GM10266 (cell line): ENCODE measurements at regions not wholly inside any gene's neighbourhood (a gene's known extent, or its start where the extent isn't known, plus 50 kb on each side); places are given as distances from the start of the nearest gene placed in this dataset.
A peak's percentile ranks its signal among the peaks of the same experiment; 100 is the strongest.

Source experiments
- DNase-seq: peaks from one replicate; pipeline ENCODE4 v3.0.0; 2012; ENCODE audit errors: extremely low spot score
- CTCF ChIP-seq: IDR thresholded peaks from 2 replicates; pipeline ENCODE4 v1.5.1; 2012; ENCODE audit warnings: mild to moderate bottlenecking, low read depth; ENCODE audit not compliant: control insufficient read depth, insufficient read depth; ENCODE audit errors: missing control alignments

GRCh38 chr7:22563621-22564241 lies 63.7 kb upstream of the STEAP1B start:
- DNase-seq = peak; percentile 23
- no peak for TF ChIP-seq CTCF

- TF ChIP-seq CTCF = no peak
- DNase-seq = no peak
Observed at GRCh38 chr7:22563032-22563501, 63.1 kb upstream of the STEAP1B start.

- no peak for TF ChIP-seq CTCF
- DNase-seq = no peak
Observed at GRCh38 chr7:22561895-22562593, 62.1 kb upstream of the STEAP1B start.

- no peak for TF ChIP-seq CTCF
- DNase-seq = no peak
Observed at GRCh38 chr7:22561321-22561811, 61.4 kb upstream of the STEAP1B start.

- peak; percentile 65 for DNase-seq
- peak; percentile 82 for TF ChIP-seq CTCF
Observed at GRCh38 chr7:22559829-22560489, 60.0 kb upstream of the STEAP1B start.

DNA sequence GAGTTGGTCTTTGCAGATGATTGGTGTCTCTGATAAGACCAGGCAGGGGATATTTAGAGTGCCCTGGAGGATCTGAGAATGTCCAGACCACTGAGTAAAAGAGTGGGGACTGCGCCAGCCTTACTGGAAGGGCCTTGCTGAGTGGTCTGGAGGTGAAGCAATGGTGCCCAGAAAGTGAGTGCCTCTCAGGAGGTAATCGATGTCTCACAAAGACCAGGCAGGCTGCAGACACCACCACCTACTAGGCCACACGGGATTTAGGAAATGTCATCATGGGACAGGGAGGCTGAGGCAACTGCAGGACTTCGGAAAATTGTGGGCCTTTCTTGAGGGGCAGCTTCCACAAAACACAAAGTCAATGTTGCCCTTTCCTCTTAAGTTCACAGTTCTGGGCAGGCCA lies 57.2 kb upstream of the STEAP1B start:
- DNase-seq = no peak
- TF ChIP-seq CTCF = no peak
